ENCODE measurements at regions not wholly inside any gene's neighbourhood (a gene's known extent, or its start where the extent isn't known, plus 50 kb on each side); places are given as distances from the start of the nearest gene placed in this dataset.
A peak's percentile ranks its signal among the peaks of the same experiment; 100 is the strongest.

DNA sequence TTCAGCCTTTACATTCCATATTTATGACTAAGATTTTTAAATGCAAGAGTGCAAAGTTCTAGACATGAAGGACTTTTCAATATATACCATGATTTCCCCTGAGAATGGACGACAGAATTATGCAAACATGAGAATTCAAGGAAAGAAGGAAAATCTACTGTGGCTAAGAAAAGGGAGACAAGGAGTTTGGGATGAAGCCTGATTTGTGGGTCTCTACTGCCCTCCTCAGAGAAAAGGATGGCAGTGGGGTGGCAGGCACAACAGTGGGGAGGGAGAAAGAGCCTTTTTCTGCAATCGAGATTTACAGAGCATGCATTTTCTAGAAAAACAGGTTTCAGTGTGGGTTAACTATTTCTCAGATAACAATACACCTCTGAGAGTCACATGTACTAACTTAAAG lies 466.9 kb upstream of the NRSN1 start:
- H3K27ac ChIP-seq (ENCODE audit: low read depth in 1 of 2, low read length in 2 of 2), result no peak overlapping the region
- TF ChIP-seq RXRA (IDR thresholded peaks at IDR 0.05), result no peak
- TF ChIP-seq FOXA1 (IDR thresholded peaks at IDR 0.05), result no peak
- no peak for TF ChIP-seq HNF4G (IDR thresholded peaks at IDR 0.05)
- TF ChIP-seq TAF1 (conservative IDR thresholded peaks at IDR 0.05), result no peak
- TF ChIP-seq, protein P1, sequence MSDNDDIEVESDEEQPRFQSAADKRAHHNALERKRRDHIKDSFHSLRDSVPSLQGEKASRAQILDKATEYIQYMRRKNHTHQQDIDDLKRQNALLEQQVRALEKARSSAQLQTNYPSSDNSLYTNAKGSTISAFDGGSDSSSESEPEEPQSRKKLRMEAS (IDR thresholded peaks at IDR 0.05), result no peak
- no peak for TF ChIP-seq FOXA2 (IDR thresholded peaks at IDR 0.05)
- no peak for TF ChIP-seq EGR1 (IDR thresholded peaks at IDR 0.05; ENCODE audit: low read depth in 2 of 2)
- TF ChIP-seq, protein P2, sequence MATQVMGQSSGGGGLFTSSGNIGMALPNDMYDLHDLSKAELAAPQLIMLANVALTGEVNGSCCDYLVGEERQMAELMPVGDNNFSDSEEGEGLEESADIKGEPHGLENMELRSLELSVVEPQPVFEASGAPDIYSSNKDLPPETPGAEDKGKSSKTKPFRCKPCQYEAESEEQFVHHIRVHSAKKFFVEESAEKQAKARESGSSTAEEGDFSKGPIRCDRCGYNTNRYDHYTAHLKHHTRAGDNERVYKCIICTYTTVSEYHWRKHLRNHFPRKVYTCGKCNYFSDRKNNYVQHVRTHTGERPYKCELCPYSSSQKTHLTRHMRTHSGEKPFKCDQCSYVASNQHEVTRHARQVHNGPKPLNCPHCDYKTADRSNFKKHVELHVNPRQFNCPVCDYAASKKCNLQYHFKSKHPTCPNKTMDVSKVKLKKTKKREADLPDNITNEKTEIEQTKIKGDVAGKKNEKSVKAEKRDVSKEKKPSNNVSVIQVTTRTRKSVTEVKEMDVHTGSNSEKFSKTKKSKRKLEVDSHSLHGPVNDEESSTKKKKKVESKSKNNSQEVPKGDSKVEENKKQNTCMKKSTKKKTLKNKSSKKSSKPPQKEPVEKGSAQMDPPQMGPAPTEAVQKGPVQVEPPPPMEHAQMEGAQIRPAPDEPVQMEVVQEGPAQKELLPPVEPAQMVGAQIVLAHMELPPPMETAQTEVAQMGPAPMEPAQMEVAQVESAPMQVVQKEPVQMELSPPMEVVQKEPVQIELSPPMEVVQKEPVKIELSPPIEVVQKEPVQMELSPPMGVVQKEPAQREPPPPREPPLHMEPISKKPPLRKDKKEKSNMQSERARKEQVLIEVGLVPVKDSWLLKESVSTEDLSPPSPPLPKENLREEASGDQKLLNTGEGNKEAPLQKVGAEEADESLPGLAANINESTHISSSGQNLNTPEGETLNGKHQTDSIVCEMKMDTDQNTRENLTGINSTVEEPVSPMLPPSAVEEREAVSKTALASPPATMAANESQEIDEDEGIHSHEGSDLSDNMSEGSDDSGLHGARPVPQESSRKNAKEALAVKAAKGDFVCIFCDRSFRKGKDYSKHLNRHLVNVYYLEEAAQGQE (IDR thresholded peaks at IDR 0.05), result no peak
- TF ChIP-seq, protein P3, sequence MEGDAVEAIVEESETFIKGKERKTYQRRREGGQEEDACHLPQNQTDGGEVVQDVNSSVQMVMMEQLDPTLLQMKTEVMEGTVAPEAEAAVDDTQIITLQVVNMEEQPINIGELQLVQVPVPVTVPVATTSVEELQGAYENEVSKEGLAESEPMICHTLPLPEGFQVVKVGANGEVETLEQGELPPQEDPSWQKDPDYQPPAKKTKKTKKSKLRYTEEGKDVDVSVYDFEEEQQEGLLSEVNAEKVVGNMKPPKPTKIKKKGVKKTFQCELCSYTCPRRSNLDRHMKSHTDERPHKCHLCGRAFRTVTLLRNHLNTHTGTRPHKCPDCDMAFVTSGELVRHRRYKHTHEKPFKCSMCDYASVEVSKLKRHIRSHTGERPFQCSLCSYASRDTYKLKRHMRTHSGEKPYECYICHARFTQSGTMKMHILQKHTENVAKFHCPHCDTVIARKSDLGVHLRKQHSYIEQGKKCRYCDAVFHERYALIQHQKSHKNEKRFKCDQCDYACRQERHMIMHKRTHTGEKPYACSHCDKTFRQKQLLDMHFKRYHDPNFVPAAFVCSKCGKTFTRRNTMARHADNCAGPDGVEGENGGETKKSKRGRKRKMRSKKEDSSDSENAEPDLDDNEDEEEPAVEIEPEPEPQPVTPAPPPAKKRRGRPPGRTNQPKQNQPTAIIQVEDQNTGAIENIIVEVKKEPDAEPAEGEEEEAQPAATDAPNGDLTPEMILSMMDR (IDR thresholded peaks at IDR 0.05; ENCODE audit: low read depth, low read length, missing input control), result peak; percentile 68
- TF ChIP-seq, protein P4, sequence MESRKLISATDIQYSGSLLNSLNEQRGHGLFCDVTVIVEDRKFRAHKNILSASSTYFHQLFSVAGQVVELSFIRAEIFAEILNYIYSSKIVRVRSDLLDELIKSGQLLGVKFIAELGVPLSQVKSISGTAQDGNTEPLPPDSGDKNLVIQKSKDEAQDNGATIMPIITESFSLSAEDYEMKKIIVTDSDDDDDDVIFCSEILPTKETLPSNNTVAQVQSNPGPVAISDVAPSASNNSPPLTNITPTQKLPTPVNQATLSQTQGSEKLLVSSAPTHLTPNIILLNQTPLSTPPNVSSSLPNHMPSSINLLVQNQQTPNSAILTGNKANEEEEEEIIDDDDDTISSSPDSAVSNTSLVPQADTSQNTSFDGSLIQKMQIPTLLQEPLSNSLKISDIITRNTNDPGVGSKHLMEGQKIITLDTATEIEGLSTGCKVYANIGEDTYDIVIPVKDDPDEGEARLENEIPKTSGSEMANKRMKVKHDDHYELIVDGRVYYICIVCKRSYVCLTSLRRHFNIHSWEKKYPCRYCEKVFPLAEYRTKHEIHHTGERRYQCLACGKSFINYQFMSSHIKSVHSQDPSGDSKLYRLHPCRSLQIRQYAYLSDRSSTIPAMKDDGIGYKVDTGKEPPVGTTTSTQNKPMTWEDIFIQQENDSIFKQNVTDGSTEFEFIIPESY (IDR thresholded peaks at IDR 0.05), result no peak
- TF ChIP-seq JUND (IDR thresholded peaks at IDR 0.05), result no peak
- no peak for TF ChIP-seq NR2F2 (IDR thresholded peaks at IDR 0.05)
- no peak for TF ChIP-seq SP1 (IDR thresholded peaks at IDR 0.05)
- TF ChIP-seq RAD21 (IDR thresholded peaks at IDR 0.05), result peak; percentile 91 to 96
- TF ChIP-seq, protein P5, sequence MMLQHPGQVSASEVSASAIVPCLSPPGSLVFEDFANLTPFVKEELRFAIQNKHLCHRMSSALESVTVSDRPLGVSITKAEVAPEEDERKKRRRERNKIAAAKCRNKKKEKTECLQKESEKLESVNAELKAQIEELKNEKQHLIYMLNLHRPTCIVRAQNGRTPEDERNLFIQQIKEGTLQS (IDR thresholded peaks at IDR 0.05), result no peak
- no peaks in the 10 kb centered on the region for H3K9me3 ChIP-seq (ENCODE audit: control insufficient read depth in 4 of 4, low read length in 3 of 4)
- no peaks in the 10 kb centered on the region for H3K27me3 ChIP-seq (ENCODE audit: control insufficient read depth in 4 of 4, insufficient read depth in 4 of 4, low read length in 3 of 4)
- peaks cover 0 to 6% (median 3%) of the 10 kb centered on the region in 4 donors for H3K4me1 ChIP-seq (ENCODE audit: control insufficient read depth in 4 of 4, insufficient read depth in 4 of 4, low read length in 3 of 4)
- WGBS, result 12% methylated on average over 2 of the region's 2 CpGs
- no peak overlapping the region for H3K4me3 ChIP-seq (ENCODE audit: low read depth in 1 of 3, low read length in 3 of 3)
- no peaks in the 10 kb centered on the region for H3K36me3 ChIP-seq (ENCODE audit: control insufficient read depth in 4 of 4, insufficient read depth in 3 of 4, low read depth in 1 of 4, low read length in 3 of 4)
- H3K9ac ChIP-seq (ENCODE audit: low read depth in 1 of 2, low read length in 2 of 2), result no peak overlapping the region
- no peak for DNase-seq (ENCODE audit: low spot score)

DNA sequence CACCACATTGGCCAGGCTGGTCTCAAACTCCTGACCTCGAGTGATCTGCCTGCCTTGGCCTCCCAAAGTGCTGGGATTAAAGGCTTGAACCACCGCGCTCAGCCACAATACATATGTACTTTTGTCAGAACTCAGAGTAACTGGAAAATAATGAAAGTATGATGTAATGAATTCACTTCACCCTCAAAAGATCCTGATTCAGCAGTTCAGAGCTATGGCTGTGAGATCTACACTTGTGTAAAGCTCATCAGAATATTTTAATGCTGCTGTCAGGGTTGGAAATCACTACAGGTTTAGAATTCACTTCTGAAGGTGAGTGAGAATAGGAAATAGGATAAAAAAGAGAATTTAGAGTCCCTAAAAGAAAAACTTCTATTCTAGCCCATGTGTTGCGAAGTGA lies 464.5 kb upstream of the NRSN1 start:
- Histone ChIP-seq H3K36me3 (ENCODE audit: control insufficient read depth in 4 of 4, insufficient read depth in 3 of 4, low read depth in 1 of 4, low read length in 3 of 4) (no peaks in the 10 kb centered on the region), H3K27ac (ENCODE audit: low read depth in 1 of 2, low read length in 2 of 2) (no peak overlapping the region), H3K4me3 (ENCODE audit: low read depth in 1 of 3, low read length in 3 of 3) (no peak overlapping the region), H3K9me3 (ENCODE audit: control insufficient read depth in 4 of 4, low read length in 3 of 4) (peaks cover 0 to 2% (median 0%) of the 10 kb centered on the region in 4 donors), H3K27me3 (ENCODE audit: control insufficient read depth in 4 of 4, insufficient read depth in 4 of 4, low read length in 3 of 4) (no peaks in the 10 kb centered on the region), H3K9ac (ENCODE audit: low read depth in 1 of 2, low read length in 2 of 2) (no peak overlapping the region), H3K4me1 (ENCODE audit: control insufficient read depth in 4 of 4, insufficient read depth in 4 of 4, low read length in 3 of 4) (no peaks in the 10 kb centered on the region)
- no peak for TF ChIP-seq TAF1 (conservative IDR thresholded peaks at IDR 0.05)
- TF ChIP-seq, protein P1 (IDR thresholded peaks at IDR 0.05), result no peak
- no peak for TF ChIP-seq SP1 (IDR thresholded peaks at IDR 0.05)
- TF ChIP-seq JUND (IDR thresholded peaks at IDR 0.05), result no peak
- TF ChIP-seq EGR1 (IDR thresholded peaks at IDR 0.05; ENCODE audit: low read depth in 2 of 2), result no peak
- no peak for TF ChIP-seq FOXA2 (IDR thresholded peaks at IDR 0.05)
- TF ChIP-seq HNF4G (IDR thresholded peaks at IDR 0.05), result no peak
- WGBS, result 93% methylated on average over 4 of the region's 4 CpGs
- no peak for DNase-seq (ENCODE audit: low spot score)
